Thyroid gland (tissue), 4 donors: ENCODE measurements at regions not wholly inside any gene's neighbourhood (a gene's known extent, or its start where the extent isn't known, plus 50 kb on each side); places are given as distances from the start of the nearest gene placed in this dataset.

ENCODE experiments used
- DNase-seq, 2 donors: peaks; one replicate each; pipeline ENCODE4 v3.0.0-alpha.2; 2019
- H3K27ac ChIP-seq, 3 donors: fragments of 200-600 bp; sonication (generic); 1 replicate in 2 of 3; 2 replicates in 1 of 3; pipeline ENCODE4 v1.5.1; 2016 to 2019; ENCODE audit warnings: mild to moderate bottlenecking in 1 of 3, moderate library complexity in 1 of 3
- H3K27me3 ChIP-seq: fragments of 200-600 bp; sonication (generic); one replicate; pipeline ENCODE4 v1.5.1; 2019
- H3K36me3 ChIP-seq, 2 donors: fragments of 200-600 bp; sonication (generic); one replicate each; pipeline ENCODE4 v1.5.1; 2016 to 2019
- H3K4me1 ChIP-seq, 2 donors: fragments of 200-600 bp; sonication (generic); one replicate each; pipeline ENCODE4 v1.5.1; 2017 to 2019
- H3K4me3 ChIP-seq, 3 donors: fragments of 200-600 bp; sonication (generic); replicated peaks in 1 of 3; 1 replicate in 2 of 3; 2 replicates in 1 of 3; pipeline ENCODE4 v1.5.1; 2016; ENCODE audit warnings: mild to moderate bottlenecking in 1 of 3
- H3K9me3 ChIP-seq: fragments of 200-600 bp; sonication (generic); one replicate; pipeline ENCODE4 v1.5.1; 2017
- POLR2A ChIP-seq, 2 donors: fragments of 450-650 bp; IDR thresholded peaks; one replicate each; pipeline ENCODE4 v1.6.1; 2017; ENCODE audit warnings: antibody characterized with exemption in 2 of 2, mild to moderate bottlenecking in 2 of 2, moderate library complexity in 1 of 2
- WGBS, 2 donors: methylation state at CpG; one replicate each; pipeline ENCODE4 v1.1.5; 2017; 5-methylcytosine and 5-hydroxymethylcytosine counted together
- intact Hi-C: fragments of 100-400 bp; cut with DNase I; formaldehyde crosslinking; loops from one replicate; pipeline ENCODE4 v1.15.1; 2023
- TF ChIP-seq, protein P1 (sequence below), 6 experiments: fragments of 200-600 bp in 3 of 6; fragments of 450-650 bp in 3 of 6; sonication (generic) in 3 of 6; IDR thresholded peaks; one replicate each; pipeline ENCODE4 v1.5.1; 2016 to 2019; ENCODE audit warnings: antibody characterized with exemption in 6 of 6, mild to moderate bottlenecking in 2 of 6, inconsistent platforms in 1 of 6, moderate library complexity in 1 of 6

GRCh38 chr17:79232957-79233356 is 158.3 kb downstream of the ENGASE start:
- no peak overlapping the region for H3K27ac ChIP-seq
- WGBS, 2 donors = 85 to 90% methylated on average over 5 of the region's 5 CpGs
- peaks cover 0 to 8% of the 10 kb centered on the region in 2 donors for H3K4me1 ChIP-seq
- no peak overlapping the region for H3K4me3 ChIP-seq
- H3K9me3 ChIP-seq = no peaks in the 10 kb centered on the region
- TF ChIP-seq POLR2A (IDR thresholded peaks at IDR 0.05) = no peak
- TF ChIP-seq, protein P1, sequence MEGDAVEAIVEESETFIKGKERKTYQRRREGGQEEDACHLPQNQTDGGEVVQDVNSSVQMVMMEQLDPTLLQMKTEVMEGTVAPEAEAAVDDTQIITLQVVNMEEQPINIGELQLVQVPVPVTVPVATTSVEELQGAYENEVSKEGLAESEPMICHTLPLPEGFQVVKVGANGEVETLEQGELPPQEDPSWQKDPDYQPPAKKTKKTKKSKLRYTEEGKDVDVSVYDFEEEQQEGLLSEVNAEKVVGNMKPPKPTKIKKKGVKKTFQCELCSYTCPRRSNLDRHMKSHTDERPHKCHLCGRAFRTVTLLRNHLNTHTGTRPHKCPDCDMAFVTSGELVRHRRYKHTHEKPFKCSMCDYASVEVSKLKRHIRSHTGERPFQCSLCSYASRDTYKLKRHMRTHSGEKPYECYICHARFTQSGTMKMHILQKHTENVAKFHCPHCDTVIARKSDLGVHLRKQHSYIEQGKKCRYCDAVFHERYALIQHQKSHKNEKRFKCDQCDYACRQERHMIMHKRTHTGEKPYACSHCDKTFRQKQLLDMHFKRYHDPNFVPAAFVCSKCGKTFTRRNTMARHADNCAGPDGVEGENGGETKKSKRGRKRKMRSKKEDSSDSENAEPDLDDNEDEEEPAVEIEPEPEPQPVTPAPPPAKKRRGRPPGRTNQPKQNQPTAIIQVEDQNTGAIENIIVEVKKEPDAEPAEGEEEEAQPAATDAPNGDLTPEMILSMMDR (IDR thresholded peaks at IDR 0.05) = no peak
- intact Hi-C loops = no loop called here
- no peaks in the 10 kb centered on the region for H3K27me3 ChIP-seq
- no peak for DNase-seq
- no peaks in the 10 kb centered on the region for H3K36me3 ChIP-seq

DNA sequence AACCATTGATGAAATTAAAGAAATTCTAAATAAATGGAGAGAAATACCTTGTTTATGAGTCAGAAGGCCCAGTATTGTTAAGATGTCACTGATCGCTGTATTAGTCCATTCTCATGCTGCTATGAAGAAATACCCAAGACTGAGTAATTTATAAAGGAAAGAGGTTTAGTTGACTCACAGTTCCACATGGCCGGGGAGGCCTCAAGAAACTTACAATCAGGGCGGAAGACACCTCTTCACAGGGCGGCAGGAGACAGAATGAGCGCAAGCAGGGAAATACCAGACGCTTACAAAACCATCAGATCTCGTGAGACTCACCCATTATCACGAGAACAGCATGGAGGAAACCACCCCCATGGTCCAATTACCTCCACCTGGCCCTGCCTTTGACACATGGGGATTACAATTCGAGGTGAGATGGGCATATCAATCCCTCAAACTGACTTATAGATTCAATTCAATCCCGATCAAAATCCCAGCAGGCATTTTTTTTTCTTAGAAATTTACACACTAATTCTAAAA is 157.2 kb downstream of the ENGASE start:
- H3K4me3 ChIP-seq = no peak overlapping the region
- H3K27me3 ChIP-seq = no peaks in the 10 kb centered on the region
- intact Hi-C loops = no loop called here
- no peaks in the 10 kb centered on the region for H3K36me3 ChIP-seq
- no peak for DNase-seq
- 77 to 83% methylated on average over 10 of the region's 10 CpGs for WGBS, 2 donors
- peaks cover 4 to 14% of the 10 kb centered on the region in 2 donors for H3K4me1 ChIP-seq
- no peak overlapping the region for H3K27ac ChIP-seq
- TF ChIP-seq POLR2A (IDR thresholded peaks at IDR 0.05) = no peak
- TF ChIP-seq, protein P1 (IDR thresholded peaks at IDR 0.05) = no peak
- no peaks in the 10 kb centered on the region for H3K9me3 ChIP-seq

DNA sequence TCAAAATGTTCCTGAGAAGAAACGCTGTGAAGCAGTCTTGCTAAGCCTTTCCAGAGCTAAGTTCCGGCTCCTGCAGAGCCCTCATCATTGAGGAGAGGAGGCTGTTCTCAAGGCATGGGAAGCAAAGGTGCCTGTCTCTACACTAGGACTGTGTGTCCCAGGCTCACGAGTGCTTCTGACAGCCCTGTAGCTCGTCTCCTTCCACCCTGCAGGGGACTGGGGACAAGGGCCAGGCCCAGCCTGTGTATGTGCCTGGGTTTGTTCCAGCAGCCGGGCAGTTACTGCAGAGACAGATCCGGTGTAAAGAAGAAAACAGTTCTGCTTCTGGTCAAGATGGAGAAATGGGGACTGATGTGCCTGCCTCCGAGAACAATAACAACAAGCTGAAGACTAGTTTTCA is 156.0 kb downstream of the ENGASE start:
- DNase-seq = no peak
- WGBS, 2 donors = 69 to 79% methylated on average over 7 of the region's 7 CpGs
- Histone ChIP-seq H3K36me3 (no peaks in the 10 kb centered on the region), H3K27me3 (no peaks in the 10 kb centered on the region), H3K4me3 (no peak overlapping the region), H3K4me1 (peaks cover 4 to 14% of the 10 kb centered on the region in 2 donors), H3K27ac (no peak overlapping the region), H3K9me3 (no peaks in the 10 kb centered on the region)
- TF ChIP-seq, protein P1 (IDR thresholded peaks at IDR 0.05) = no peak
- TF ChIP-seq POLR2A (IDR thresholded peaks at IDR 0.05) = no peak
- intact Hi-C loops = no loop called here

GRCh38 chr17:79226037-79226436 is 151.4 kb downstream of the ENGASE start:
- Histone ChIP-seq H3K4me1 (peaks cover 4 to 14% of the 10 kb centered on the region in 2 donors), H3K4me3 (no peak overlapping the region), H3K36me3 (no peaks in the 10 kb centered on the region), H3K27ac (no peak overlapping the region), H3K9me3 (no peaks in the 10 kb centered on the region), H3K27me3 (peaks cover 4% of the 10 kb centered on the region)
- WGBS, 2 donors = 91 to 96% methylated on average over 2 of the region's 2 CpGs
- TF ChIP-seq, protein P1 (IDR thresholded peaks at IDR 0.05) = no peak
- TF ChIP-seq POLR2A (IDR thresholded peaks at IDR 0.05) = no peak
- DNase-seq = no peak
- intact Hi-C loops = no loop called here

DNA sequence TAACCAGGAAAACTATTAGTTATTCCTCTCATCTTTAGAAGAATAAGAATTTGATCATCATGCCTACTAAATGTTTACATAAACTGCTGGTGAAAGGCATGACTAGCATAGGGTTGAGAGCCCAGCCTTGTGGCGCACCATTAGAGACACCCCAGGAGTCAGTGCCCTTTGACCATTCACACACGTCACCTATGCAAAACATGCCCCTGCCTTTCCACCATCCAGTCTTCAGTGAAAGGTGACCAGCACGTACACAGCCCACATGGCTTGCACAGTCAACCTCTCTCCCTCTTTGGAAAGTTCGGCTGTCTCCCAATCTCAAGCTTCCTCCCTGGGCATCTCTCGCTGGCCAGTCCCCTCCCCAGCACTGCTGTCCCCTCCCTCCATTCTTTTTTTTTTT is 150.3 kb downstream of the ENGASE start:
- TF ChIP-seq POLR2A (IDR thresholded peaks at IDR 0.05) = no peak
- TF ChIP-seq, protein P1 (IDR thresholded peaks at IDR 0.05) = no peak
- Histone ChIP-seq H3K36me3 (no peaks in the 10 kb centered on the region), H3K27ac (no peak overlapping the region), H3K4me3 (no peak overlapping the region), H3K9me3 (no peaks in the 10 kb centered on the region), H3K27me3 (peaks cover 4% of the 10 kb centered on the region), H3K4me1 (peaks cover 4 to 14% of the 10 kb centered on the region in 2 donors)
- no peak for DNase-seq
- intact Hi-C loops = no loop called here
- WGBS, 2 donors = 85% methylated on average over 5 of the region's 5 CpGs
